ENCODE measurements at regions not wholly inside any gene's neighbourhood (a gene's known extent, or its start where the extent isn't known, plus 50 kb on each side); places are given as distances from the start of the nearest gene placed in this dataset.

GRCh38 chr6:17039266-17039665 lies 62.6 kb upstream of the STMND1 start:
- TF ChIP-seq SPI1 (IDR thresholded peaks at IDR 0.05; ENCODE audit: borderline replicate concordance, insufficient read depth, low read depth, low read length), result no peak
- TF ChIP-seq POLR2A (IDR thresholded peaks at IDR 0.05; ENCODE audit: low read depth, low read length), result no peak
- TF ChIP-seq E2F8 (IDR thresholded peaks at IDR 0.05; ENCODE audit: low read depth, partially characterized antibody), result no peak
- TF ChIP-seq CTCF (IDR thresholded peaks at IDR 0.05 in 2 of 3, conservative IDR thresholded peaks at IDR 0.05 in 1 of 3; ENCODE audit: control insufficient read depth in 2 of 3, extremely low read depth in 1 of 3, insufficient read depth in 1 of 3, low read depth in 3 of 3, low read length in 3 of 3), result no peak
- no peak for TF ChIP-seq NFYA (IDR thresholded peaks at IDR 0.05; ENCODE audit: borderline replicate concordance, low read depth, low read length)
- no peak for TF ChIP-seq TAF1 (IDR thresholded peaks at IDR 0.05; ENCODE audit: borderline replicate concordance, low read depth, low read length)
- TF ChIP-seq NR2C2 (IDR thresholded peaks at IDR 0.05; ENCODE audit: borderline replicate concordance, control insufficient read depth, insufficient read length, low read depth), result no peak
- no peak for TF ChIP-seq MAX (IDR thresholded peaks at IDR 0.05; ENCODE audit: low read depth, low read length)
- TF ChIP-seq MYC (IDR thresholded peaks at IDR 0.05; ENCODE audit: insufficient read depth, insufficient read length, insufficient replicate concordance, low read length, severe bottlenecking), result no peak
- TF ChIP-seq BCLAF1 (IDR thresholded peaks at IDR 0.05), result no peak
- no peak for TF ChIP-seq TARDBP (IDR thresholded peaks at IDR 0.05; ENCODE audit: borderline replicate concordance)
- TF ChIP-seq HCFC1 (IDR thresholded peaks at IDR 0.05; ENCODE audit: low read length), result no peak
